ENCODE measurements at regions not wholly inside any gene's neighbourhood (a gene's known extent, or its start where the extent isn't known, plus 50 kb on each side); places are given as distances from the start of the nearest gene placed in this dataset.

GRCh38 chr1:81380436-81380835 lies 420.3 kb upstream of the ADGRL2 start:
- DNase-seq: no peak

DNA sequence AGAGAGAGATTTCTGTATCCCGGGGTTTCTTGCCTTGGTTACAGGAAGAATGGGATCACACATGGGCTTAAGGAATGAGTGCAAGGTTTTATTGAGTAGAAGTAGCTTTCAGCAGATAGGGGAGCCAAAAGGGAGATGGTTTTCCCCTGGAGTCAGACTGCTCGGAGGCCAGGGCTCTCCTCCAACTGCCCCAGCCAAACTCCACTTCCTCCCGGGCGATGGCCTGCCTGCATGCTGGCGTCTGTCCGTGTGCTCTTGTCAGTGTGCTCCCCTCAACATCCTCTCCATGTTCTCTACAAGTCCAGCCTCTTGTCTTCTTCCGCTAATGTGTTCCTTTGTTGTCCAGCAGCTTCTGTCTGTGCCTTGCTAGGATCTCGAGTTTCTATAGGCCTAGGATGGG lies 421.3 kb upstream of the ADGRL2 start:
- no peak for DNase-seq

DNA sequence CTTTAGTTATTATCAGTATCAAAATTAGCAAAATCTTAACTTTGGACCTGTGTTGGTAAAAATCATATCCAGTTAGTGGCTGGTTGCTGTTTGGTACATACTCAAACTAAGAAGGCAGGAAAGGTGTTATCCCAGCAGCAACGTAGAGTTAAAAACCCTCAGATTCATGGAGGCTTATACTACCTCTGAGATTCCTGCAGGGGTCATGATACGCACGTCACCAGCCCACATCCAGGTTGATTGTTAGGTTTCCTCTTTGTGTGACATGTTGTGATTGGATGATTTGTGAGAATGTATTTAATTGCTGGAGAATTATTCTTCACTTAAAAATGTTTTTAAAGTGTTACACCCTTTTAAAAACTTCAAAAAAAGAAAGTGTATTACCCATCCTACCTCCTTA lies 423.3 kb upstream of the ADGRL2 start:
- DNase-seq: peak; percentile 1

DNA sequence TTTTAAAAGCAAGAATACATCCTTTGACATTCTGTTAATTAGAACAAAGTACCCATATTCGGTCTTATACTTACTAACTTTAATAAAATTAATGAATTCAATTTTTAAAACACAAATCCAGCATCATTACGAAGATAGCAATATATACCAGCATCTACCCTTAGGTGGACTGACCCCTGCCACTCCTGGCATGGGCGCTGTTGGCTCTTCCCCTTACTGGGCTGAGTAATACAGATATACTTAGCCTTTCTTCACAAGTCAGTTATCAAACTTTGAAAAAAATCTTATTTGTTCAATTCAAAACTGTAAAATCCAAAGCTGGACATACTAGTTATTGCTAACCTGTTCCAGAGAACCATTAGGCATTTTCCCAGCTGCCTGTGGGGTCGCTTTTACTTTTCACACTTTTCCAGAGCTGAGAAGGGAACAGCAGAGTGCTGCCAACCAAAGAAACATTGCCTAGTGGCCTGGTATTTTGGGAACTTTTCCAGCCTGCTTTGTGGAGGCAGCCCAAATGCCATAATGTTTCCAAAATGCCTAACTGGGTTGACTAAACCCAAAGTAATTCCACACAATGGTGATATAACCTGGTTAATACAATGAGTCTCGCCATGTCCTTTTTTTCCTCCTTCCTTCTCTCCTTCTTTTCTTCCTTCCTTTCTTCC lies 424.7 kb upstream of the ADGRL2 start:
- no peak for DNase-seq

- DNase-seq: no peak
Observed at GRCh38 chr1:81374481-81374880, 426.3 kb upstream of the ADGRL2 start.

GRCh38 chr1:81371864-81372263 lies 428.9 kb upstream of the ADGRL2 start:
- no peak for DNase-seq

DNA sequence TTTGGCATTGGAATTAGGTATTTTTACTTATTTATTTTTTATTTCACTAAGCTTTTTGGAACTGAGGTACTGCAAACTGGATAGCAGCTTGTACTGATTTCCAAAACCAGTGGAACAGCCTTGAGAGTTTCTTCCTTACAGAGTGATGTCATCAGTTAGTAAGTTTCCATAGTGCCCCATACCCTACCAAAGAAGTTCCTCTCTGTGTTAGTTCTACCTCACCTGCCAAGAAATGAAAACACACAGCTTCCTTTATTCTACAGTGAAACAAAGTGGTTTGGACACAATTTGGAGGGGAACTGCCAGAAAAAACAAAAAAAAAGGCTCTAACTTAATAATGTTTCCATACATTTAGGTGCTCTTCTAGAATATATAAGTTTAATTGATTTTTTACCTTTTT lies 430.9 kb upstream of the ADGRL2 start:
- no peak for DNase-seq

GRCh38 chr1:81366173-81366572 lies 434.6 kb upstream of the ADGRL2 start:
- DNase-seq: no peak

DNA sequence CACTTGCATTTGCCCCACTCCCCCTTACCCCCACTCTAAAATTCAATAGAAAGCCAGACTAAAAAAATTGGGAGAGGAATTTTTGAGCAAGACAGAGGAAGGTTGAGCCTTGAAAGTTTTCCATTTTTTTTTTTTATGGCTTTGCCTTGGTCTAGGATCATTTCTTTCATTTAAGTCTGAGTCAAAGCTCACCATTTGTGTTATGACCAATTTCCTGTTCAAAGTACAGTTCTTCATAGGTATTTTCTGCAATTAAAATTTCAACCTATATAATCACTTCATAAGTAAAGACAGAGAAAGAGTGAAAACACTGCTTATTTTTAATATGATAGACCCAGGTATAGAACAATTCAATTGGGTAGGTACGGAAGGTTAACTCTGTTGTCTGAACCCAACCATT lies 436.6 kb upstream of the ADGRL2 start:
- DNase-seq: no peak

- no peak for DNase-seq
Observed at GRCh38 chr1:81358151-81358550, 442.6 kb upstream of the ADGRL2 start.

DNA sequence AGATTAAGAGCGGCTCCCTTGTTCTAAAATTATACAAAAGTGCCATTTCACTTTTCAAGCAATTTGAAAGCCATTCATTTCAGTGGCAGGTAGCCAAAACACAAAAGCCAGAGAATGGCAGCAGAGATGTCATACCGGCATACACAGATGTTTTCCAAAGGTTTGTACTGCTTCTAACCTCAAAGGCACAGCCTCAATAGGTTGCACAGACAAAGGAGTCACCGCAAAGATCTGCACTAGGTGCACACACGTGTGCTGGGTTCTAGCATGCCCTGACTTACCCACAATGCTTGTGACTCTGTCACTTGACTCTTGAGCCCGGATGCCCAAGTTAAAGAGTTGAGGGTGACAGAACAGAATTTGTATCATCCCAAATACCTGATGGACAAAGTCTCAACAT lies 448.9 kb upstream of the ADGRL2 start:
- DNase-seq: no peak

DNA sequence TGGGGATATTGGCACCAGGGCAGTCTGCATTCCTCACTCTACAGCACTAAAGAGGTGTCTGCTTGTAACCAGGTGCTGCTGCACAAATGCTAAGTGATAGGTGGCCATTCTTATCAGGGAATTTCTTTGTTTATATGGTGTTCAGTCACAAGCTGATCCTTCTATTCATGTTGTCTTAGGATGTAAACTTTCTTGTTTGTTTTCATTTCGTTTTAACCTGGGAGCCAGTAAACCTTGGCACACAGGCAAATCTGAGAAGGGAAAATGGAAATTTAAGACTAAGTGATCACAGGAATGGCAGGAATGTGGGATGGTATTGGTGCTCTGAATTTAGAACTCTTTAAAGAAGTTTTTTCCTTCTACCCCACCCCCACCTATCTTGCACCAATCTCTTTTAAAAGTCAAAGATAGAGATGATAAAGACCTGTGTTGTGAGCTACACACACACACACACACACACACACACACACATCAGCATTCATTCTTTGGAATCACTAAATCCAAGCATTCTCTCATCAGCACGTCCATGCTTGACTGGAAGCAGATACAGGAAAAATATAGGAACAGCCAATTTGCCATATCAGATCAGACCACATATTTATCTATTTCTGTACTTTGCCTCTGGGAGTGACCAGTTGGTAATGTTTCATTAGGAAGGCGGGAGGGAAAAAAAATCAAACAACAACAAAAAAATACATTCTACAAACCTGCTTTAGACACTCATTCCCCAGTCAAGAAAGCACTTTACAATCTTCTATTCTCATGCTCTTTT lies 451.4 kb upstream of the ADGRL2 start:
- DNase-seq: no peak

GRCh38 chr1:81345110-81345509 lies 455.6 kb upstream of the ADGRL2 start:
- no peak for DNase-seq

DNA sequence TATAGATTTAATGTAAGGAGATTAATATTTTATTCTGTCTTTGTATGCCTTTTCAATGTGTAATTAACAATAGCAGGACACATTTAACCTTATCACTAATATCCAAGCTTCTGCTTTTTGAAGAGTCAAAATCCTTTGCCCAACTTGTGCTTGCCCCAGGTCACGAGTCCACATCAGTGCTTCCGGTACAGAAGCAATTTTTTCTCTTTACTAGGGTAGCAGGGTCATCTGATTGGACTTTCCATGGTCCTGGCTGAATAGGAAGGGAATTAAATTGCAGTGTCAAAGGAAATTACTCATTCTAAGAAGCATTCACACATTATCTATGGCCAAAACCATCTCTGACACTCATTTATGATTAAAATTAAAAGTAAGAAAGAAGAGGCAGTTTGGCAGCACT lies 460.5 kb upstream of the ADGRL2 start:
- no peak for DNase-seq

- DNase-seq: no peak
Observed at GRCh38 chr1:81337226-81337625, 463.5 kb upstream of the ADGRL2 start.

DNA sequence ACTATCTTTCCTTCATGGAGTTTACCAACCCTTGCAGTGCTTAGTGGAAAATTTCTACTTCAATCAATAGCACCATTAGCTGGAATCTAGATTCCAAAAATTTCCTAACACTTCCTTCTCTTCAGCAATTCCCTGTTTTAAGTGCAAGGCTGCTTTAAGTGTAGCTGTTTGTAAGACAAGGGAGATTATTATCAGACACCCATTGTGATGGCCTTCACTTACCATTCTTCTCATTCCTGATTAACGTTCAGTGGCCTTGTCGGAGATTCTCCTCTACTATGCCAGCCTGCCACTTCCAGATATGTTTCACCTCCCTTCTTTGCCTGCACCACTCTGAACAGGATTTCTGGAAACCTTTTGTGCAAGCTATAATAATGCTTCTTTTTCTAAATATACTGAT lies 464.9 kb upstream of the ADGRL2 start:
- no peak for DNase-seq

GRCh38 chr1:81330521-81330920 lies 470.2 kb upstream of the ADGRL2 start:
- DNase-seq: no peak

- no peak for DNase-seq
Observed at GRCh38 chr1:81330111-81330510, 470.6 kb upstream of the ADGRL2 start.

DNA sequence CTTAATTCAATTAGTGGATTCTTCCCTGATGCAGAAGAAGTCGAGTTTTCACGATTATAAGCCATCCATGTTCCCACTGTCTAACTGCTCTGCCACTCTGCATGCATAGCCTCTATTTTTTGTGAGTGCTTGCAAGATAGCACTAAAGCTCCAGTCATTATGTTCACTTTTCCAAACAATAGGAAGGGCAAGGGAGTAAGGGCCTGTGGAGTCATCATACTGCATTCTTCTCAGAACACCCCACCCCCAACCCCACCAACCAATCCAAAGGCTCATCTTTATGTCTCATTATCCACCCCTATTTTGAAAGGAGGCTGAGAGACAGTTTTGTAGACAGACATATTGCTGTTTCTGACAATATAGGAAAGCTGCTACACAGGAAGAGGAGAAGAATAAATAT lies 471.7 kb upstream of the ADGRL2 start:
- no peak for DNase-seq

DNA sequence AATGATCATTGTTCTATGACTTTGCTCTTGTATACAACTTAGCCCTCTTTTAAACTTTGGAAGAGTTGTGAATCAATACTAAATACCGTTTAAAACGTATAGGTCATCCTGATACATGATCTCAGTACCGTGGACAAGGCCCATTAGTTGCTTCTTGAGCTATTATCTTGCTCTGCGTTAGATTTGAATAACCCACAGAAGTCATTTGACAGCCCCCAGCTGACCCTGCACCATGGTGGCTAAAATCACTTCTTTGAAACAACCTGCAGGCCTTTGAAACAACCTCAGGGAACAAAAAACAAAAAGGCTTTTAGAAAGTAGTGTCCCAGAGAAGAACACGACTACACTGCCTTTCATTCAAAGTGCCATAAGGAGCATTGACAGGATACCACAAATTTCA lies 473.0 kb upstream of the ADGRL2 start:
- no peak for DNase-seq

GRCh38 chr1:81327103-81327710 lies 473.5 kb upstream of the ADGRL2 start:
- DNase-seq: no peak

- DNase-seq: no peak
Observed at GRCh38 chr1:81326212-81326611, 474.5 kb upstream of the ADGRL2 start.

DNA sequence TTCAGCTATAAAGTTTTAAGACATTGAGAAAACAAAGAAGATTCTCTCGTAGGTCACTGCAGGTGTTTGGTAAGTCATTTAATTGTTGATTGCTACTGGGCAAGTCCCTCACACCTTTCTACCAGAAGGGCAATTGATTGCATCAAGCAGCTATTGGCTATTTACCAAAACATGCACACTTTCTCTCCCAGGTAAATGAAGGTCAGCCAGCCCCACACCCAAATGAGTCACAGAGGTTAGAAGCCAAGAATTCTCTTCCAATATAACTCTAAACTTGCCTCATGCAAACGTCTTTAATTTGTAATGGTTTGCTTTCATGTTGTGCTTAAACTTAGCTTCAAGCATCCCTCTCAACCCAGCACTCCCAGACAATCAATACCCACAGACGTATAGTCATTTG lies 475.3 kb upstream of the ADGRL2 start:
- no peak for DNase-seq

GRCh38 chr1:81323862-81324261 lies 476.9 kb upstream of the ADGRL2 start:
- no peak for DNase-seq
